ENCODE measurements at regions not wholly inside any gene's neighbourhood (a gene's known extent, or its start where the extent isn't known, plus 50 kb on each side); places are given as distances from the start of the nearest gene placed in this dataset.

GRCh38 chr5:10153394-10153793 lies 96.3 kb downstream of the ATPSCKMT start:
- TF ChIP-seq CTCF (optimal IDR thresholded peaks at IDR 0.05 in 1 of 3, IDR thresholded peaks at IDR 0.05 in 1 of 3, conservative IDR thresholded peaks at IDR 0.05 in 1 of 3; ENCODE audit: extremely low read depth in 1 of 3, insufficient read depth in 2 of 3, low read length in 3 of 3) = no peak
- no peak for TF ChIP-seq EZH2 (IDR thresholded peaks at IDR 0.05; ENCODE audit: low read length)
